ENCODE measurements at regions not wholly inside any gene's neighbourhood (a gene's known extent, or its start where the extent isn't known, plus 50 kb on each side); places are given as distances from the start of the nearest gene placed in this dataset.

DNA sequence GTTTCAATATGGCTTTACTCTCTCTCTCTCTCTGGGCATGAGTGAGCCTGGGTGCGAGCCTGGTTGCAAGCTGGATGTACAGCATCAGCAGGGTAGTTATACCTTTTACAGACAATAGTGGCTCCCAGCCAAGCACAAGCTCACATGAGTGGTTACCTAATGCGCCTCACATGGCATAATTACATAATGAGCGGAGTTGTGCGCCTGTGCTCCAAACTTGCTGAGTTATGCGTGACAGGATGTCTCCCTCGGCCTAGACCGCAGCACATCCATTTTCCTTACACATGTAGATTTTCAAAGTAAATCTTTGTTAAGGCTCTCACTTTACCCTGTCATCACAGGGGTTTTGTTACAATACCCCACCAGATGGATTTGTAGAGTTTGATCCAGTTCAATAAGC is 233.5 kb upstream of the WWC1 start:
- H3K27me3 ChIP-seq: no peaks in the 10 kb centered on the region
- no peak for DNase-seq
- H3K9me3 ChIP-seq: no peaks in the 10 kb centered on the region
- no peak overlapping the region for H3K27ac ChIP-seq
- intact Hi-C loops (cut with DNase I; ENCODE audit: low total_unique reads): no loop called here
- H3K4me3 ChIP-seq: no peak overlapping the region
- no peaks in the 10 kb centered on the region for H3K36me3 ChIP-seq
- no peak for TF ChIP-seq CTCF (IDR thresholded peaks at IDR 0.05)
- no peaks in the 10 kb centered on the region for H3K4me1 ChIP-seq

DNA sequence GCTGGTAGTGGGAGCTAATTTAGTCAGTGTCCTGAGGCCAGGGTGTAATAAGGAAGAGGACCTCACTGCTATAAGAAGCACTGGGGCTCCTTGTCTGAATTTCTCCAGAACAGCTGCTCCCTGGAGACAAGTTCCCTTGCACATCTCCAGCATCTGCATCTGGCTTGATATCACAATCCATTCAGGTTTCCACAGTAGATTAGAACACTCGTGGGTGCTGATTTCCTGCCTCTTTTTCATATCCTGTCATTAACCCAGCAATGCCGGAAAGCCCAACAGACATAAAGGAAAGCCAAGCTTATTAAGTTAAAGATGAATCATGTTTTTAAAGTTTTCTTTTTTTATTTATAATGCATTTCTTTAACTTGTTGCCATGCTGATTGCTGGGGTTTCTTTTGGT is 232.3 kb upstream of the WWC1 start:
- no peaks in the 10 kb centered on the region for H3K4me1 ChIP-seq
- H3K36me3 ChIP-seq: no peaks in the 10 kb centered on the region
- intact Hi-C loops (cut with DNase I; ENCODE audit: low total_unique reads): no loop called here
- DNase-seq: no peak
- H3K4me3 ChIP-seq: no peak overlapping the region
- H3K9me3 ChIP-seq: no peaks in the 10 kb centered on the region
- H3K27ac ChIP-seq: no peak overlapping the region
- no peak for TF ChIP-seq CTCF (IDR thresholded peaks at IDR 0.05)
- no peaks in the 10 kb centered on the region for H3K27me3 ChIP-seq

GRCh38 chr5:168062239-168062638 is 229.2 kb upstream of the WWC1 start:
- Histone ChIP-seq H3K4me3 (no peak overlapping the region), H3K27me3 (no peaks in the 10 kb centered on the region), H3K36me3 (no peaks in the 10 kb centered on the region), H3K9me3 (no peaks in the 10 kb centered on the region), H3K27ac (no peak overlapping the region), H3K4me1 (no peaks in the 10 kb centered on the region)
- TF ChIP-seq CTCF (IDR thresholded peaks at IDR 0.05): no peak
- intact Hi-C loops (cut with DNase I; ENCODE audit: low total_unique reads): no loop called here
- DNase-seq: no peak

DNA sequence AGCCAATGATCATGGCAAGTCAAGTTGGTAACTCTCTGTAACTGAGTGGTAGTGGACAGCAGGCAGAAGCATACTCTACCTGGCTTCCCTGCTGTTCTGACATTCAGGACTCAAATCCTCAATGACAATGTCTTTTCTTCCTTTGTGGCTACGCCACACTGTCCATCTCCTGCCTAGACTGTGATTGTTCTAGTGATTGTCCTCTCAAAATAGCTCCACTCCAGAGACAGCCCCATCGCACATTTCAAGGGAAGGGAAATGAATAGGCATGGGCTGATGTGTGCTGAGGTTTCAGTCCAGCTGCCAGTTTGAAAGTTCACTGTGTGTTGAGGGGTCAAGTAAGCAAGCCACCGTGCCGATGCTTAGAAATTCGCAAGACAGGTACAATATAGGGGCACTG is 227.0 kb upstream of the WWC1 start:
- Histone ChIP-seq H3K4me1 (no peaks in the 10 kb centered on the region), H3K27me3 (no peaks in the 10 kb centered on the region), H3K27ac (no peak overlapping the region), H3K9me3 (no peaks in the 10 kb centered on the region), H3K36me3 (no peaks in the 10 kb centered on the region), H3K4me3 (no peak overlapping the region)
- no peak for DNase-seq
- intact Hi-C loops (cut with DNase I; ENCODE audit: low total_unique reads): no loop called here
- TF ChIP-seq CTCF (IDR thresholded peaks at IDR 0.05): no peak

- no peak for DNase-seq
Measured at GRCh38 chr5:168064933-168065622, 226.4 kb upstream of the WWC1 start.

More at GRCh38 chr5:168064933-168065622, 226.4 kb upstream of the WWC1 start:
- TF ChIP-seq CTCF (IDR thresholded peaks at IDR 0.05): no peak
- no peaks in the 10 kb centered on the region for H3K9me3 ChIP-seq
- no peaks in the 10 kb centered on the region for H3K36me3 ChIP-seq
- H3K27ac ChIP-seq: no peak overlapping the region
- no peak overlapping the region for H3K4me3 ChIP-seq
- no peaks in the 10 kb centered on the region for H3K27me3 ChIP-seq
- H3K4me1 ChIP-seq: no peaks in the 10 kb centered on the region
- intact Hi-C loops (cut with DNase I; ENCODE audit: low total_unique reads): no loop called here

All from tibial artery (tissue), 4 donors.